Pancreas (tissue), 10 donors: ENCODE measurements at regions not wholly inside any gene's neighbourhood (a gene's known extent, or its start where the extent isn't known, plus 50 kb on each side); places are given as distances from the start of the nearest gene placed in this dataset.

Experiments used
- ATAC-seq, 4 donors: fragments of 200-7000 bp; cut with Tn5 transposase; one replicate each; pipeline versions ENCODE4 v1.8.0 to v1.9.1; 2020; ENCODE audit warnings: mild to moderate bottlenecking in 4 of 4, moderate library complexity in 4 of 4
- DNase-seq, 6 donors: peaks; one replicate each; pipeline ENCODE4 v3.0.0-alpha.2; 2020
- FAIRE-seq: peaks from 2 replicates; lab custom pipeline; 2012; peaks lifted over from hg19 to GRCh38; lab: Jason Lieb, UNC
- H3K27ac ChIP-seq, 4 donors: fragments of 200-600 bp; sonication (generic); 1 replicate in 3 of 4; 2 replicates in 1 of 4; pipeline versions ENCODE4 v1.5.0 to v1.8.0; 2020
- H3K27me3 ChIP-seq, 4 donors: fragments of 200-600 bp; one replicate each; pipeline ENCODE4 v1.8.0; 2021
- H3K36me3 ChIP-seq, 3 donors: fragments of 200-600 bp; sonication (generic) in 1 of 3; one replicate each; pipeline versions ENCODE4 v1.5.0 to v1.8.0; 2020 to 2021
- H3K4me1 ChIP-seq, 3 donors: fragments of 200-600 bp; one replicate each; pipeline ENCODE4 v1.8.0; 2021
- H3K4me3 ChIP-seq, 4 donors: fragments of 200-600 bp; sonication (generic) in 2 of 4; one replicate each; pipeline versions ENCODE4 v1.5.0 to v1.8.0; 2020 to 2021
- H3K9me3 ChIP-seq, 4 donors: fragments of 200-600 bp; one replicate each; pipeline ENCODE4 v1.8.0; 2021
- CTCF ChIP-seq, 4 donors: fragments of 200-600 bp; sonication (generic) in 3 of 4; IDR thresholded peaks; one replicate each; pipeline versions ENCODE4 v1.5.0 to v1.8.0; 2021; ENCODE audit warnings: antibody characterized with exemption in 4 of 4
- WGBS, 2 donors: extraction: QIAGEN DNeasy Blood & Tissue Kit; methylation state at CpG; one replicate each; pipeline ENCODE4 v1.1.7; 2013; 5-methylcytosine and 5-hydroxymethylcytosine counted together
- intact Hi-C, 3 donors: fragments of 100-400 bp; cut with DNase I; formaldehyde crosslinking; loops; one replicate each; pipeline versions ENCODE4 v1.11.1 to v1.14.2; 2022
- donor health status: healthy with polysubstance abuse.
- donor health status: DM: no; HTN: no; CAD: no; lungs with moderate emphysema.
- donor health status: DM: no; HTN: no; CAD: no.
- donor health status: control.
- donor health status: control.
- donor health status: Bipolar disorder and iron deficiency.
- donor health status: DM: yes; HTN: yes; CAD: no.
- donor health status: DM: no; HTN: no; CAD: no.
- donor health status: DM: no; HTN: no; CAD: no.
- donor health status: DM: yes; HTN: yes; CAD: no.

GRCh38 chr4:178385481-178385880, 943.2 kb upstream of the AGA start:
- Histone ChIP-seq H3K4me1 (no peaks in the 10 kb centered on the region), H3K9me3 (no peaks in the 10 kb centered on the region), H3K27me3 (no peaks in the 10 kb centered on the region), H3K27ac (no peak overlapping the region), H3K4me3 (no peak overlapping the region), H3K36me3 (no peaks in the 10 kb centered on the region)
- DNase-seq (no peak), FAIRE-seq (no peak), ATAC-seq (no peak)
- intact Hi-C loops = no loop called here
- WGBS, 2 donors = 77 to 81% methylated on average over 2 of the region's 2 CpGs
- no peak for TF ChIP-seq CTCF (IDR thresholded peaks at IDR 0.05)

- FAIRE-seq (no peak), ATAC-seq (no peak), DNase-seq (no peak)
- no peak overlapping the region for H3K4me3 ChIP-seq
- no peaks in the 10 kb centered on the region for H3K36me3 ChIP-seq
- no peaks in the 10 kb centered on the region for H3K9me3 ChIP-seq
- no peak for TF ChIP-seq CTCF (IDR thresholded peaks at IDR 0.05)
- intact Hi-C loops = no loop called here
- 60% methylated on average over 2 of the region's 2 CpGs for WGBS, 2 donors
- H3K4me1 ChIP-seq = no peaks in the 10 kb centered on the region
- H3K27me3 ChIP-seq = no peaks in the 10 kb centered on the region
- no peak overlapping the region for H3K27ac ChIP-seq
These were observed 945.5 kb upstream of the AGA start for GRCh38 chr4:178387756-178388155.

GRCh38 chr4:178395798-178396197, 953.6 kb upstream of the AGA start:
- DNase-seq = no peak
- peaks cover 0 to 2% (median 0%) of the 10 kb centered on the region in 3 donors for H3K4me1 ChIP-seq
- FAIRE-seq = no peak

GRCh38 chr4:178412455-178412854, 970.2 kb upstream of the AGA start:
- WGBS, 2 donors = 91 to 93% methylated on average over 1 of the region's 1 CpG
- TF ChIP-seq CTCF (IDR thresholded peaks at IDR 0.05) = no peak
- no peaks in the 10 kb centered on the region for H3K9me3 ChIP-seq
- no peak for DNase-seq
- no peak for FAIRE-seq
- peaks cover 0 to 11% (median 6%) of the 10 kb centered on the region in 3 donors for H3K4me1 ChIP-seq
- H3K36me3 ChIP-seq = no peaks in the 10 kb centered on the region
- intact Hi-C loops = no loop called here
- H3K27me3 ChIP-seq = no peaks in the 10 kb centered on the region
- no peak for ATAC-seq
- H3K27ac ChIP-seq = no peak overlapping the region
- H3K4me3 ChIP-seq = no peak overlapping the region

More at GRCh38 chr4:178395798-178396197, 953.6 kb upstream of the AGA start:
- intact Hi-C loops = no loop called here
- no peak for TF ChIP-seq CTCF (IDR thresholded peaks at IDR 0.05)
- H3K36me3 ChIP-seq = no peaks in the 10 kb centered on the region
- no peak overlapping the region for H3K27ac ChIP-seq
- H3K4me3 ChIP-seq = no peak overlapping the region
- no peaks in the 10 kb centered on the region for H3K9me3 ChIP-seq
- H3K27me3 ChIP-seq = no peaks in the 10 kb centered on the region
- WGBS, 2 donors = 43 to 70% methylated on average over 1 of the region's 1 CpG
- no peak for ATAC-seq

GRCh38 chr4:178414042-178414441, 971.8 kb upstream of the AGA start:
- Histone ChIP-seq H3K9me3 (no peaks in the 10 kb centered on the region), H3K4me3 (no peak overlapping the region), H3K36me3 (no peaks in the 10 kb centered on the region), H3K27ac (no peak overlapping the region), H3K4me1 (peaks cover 0 to 11% (median 6%) of the 10 kb centered on the region in 3 donors), H3K27me3 (no peaks in the 10 kb centered on the region)
- no peak for DNase-seq
- WGBS, 2 donors = 9 to 20% methylated on average over 4 of the region's 4 CpGs
- FAIRE-seq = no peak
- intact Hi-C loops = no loop called here
- peak; percentile 81 to 94 (median 89) for ATAC-seq
- no peak for TF ChIP-seq CTCF (IDR thresholded peaks at IDR 0.05)
